Activated CD8-positive, alpha-beta memory T cell treated with anti-CD3 and anti-CD28 coated beads, Interleukin-2, amount 10 ng/mL, durations not matched to agents 7 days and 5 days (primary cell): ENCODE measurements at regions not wholly inside any gene's neighbourhood (a gene's known extent, or its start where the extent isn't known, plus 50 kb on each side); places are given as distances from the start of the nearest gene placed in this dataset.

Experiments
- ATAC-seq: fragments of 150-1000 bp; cut with Tn5 transposase; one replicate; pipeline ENCODE4 v1.10.0; 2021; ENCODE audit warnings: moderate library complexity
- CTCF ChIA-PET: fragments of 350-600 bp; sonication (Branson Sonifier 250); formaldehyde crosslinking; loops from one replicate; lab custom pipeline; 2021; ENCODE audit warnings: antibody characterized with exemption; lab: Charles Lee
- DNase-seq: peaks from one replicate; pipeline ENCODE4 v3.0.0-alpha.2; 2020
- H3K27ac Mint-ChIP-seq: one replicate; pipeline ENCODE4 v1.8.0; 2021; ENCODE audit warnings: mild to moderate bottlenecking, mixed read lengths
- H3K27me3 Mint-ChIP-seq: one replicate; pipeline ENCODE4 v1.8.0; 2021; ENCODE audit warnings: mixed read lengths
- H3K36me3 Mint-ChIP-seq: one replicate; pipeline ENCODE4 v1.8.0; 2021; ENCODE audit warnings: mild to moderate bottlenecking, mixed read lengths
- H3K4me1 Mint-ChIP-seq: one replicate; pipeline ENCODE4 v1.8.0; 2021; ENCODE audit warnings: mixed read lengths
- H3K4me3 Mint-ChIP-seq: one replicate; pipeline ENCODE4 v1.8.0; 2021; ENCODE audit warnings: mild to moderate bottlenecking, moderate library complexity, mixed read lengths
- H3K9me3 Mint-ChIP-seq: one replicate; pipeline ENCODE4 v1.8.0; 2022; ENCODE audit warnings: low read depth, mixed read lengths

GRCh38 chr11:86749821-86750401, 50.4 kb upstream of the PRSS23 start:
- CTCF ChIA-PET = no interaction called here
- peaks cover 27% of the 10 kb centered on the region for H3K27me3 Mint-ChIP-seq
- H3K36me3 Mint-ChIP-seq = no peaks in the 10 kb centered on the region
- H3K9me3 Mint-ChIP-seq = no peaks in the 10 kb centered on the region
- ATAC-seq = no peak
- DNase-seq = no peak
- H3K27ac Mint-ChIP-seq = no peak overlapping the region
- H3K4me1 Mint-ChIP-seq = no peaks in the 10 kb centered on the region
- no peak overlapping the region for H3K4me3 Mint-ChIP-seq

DNA sequence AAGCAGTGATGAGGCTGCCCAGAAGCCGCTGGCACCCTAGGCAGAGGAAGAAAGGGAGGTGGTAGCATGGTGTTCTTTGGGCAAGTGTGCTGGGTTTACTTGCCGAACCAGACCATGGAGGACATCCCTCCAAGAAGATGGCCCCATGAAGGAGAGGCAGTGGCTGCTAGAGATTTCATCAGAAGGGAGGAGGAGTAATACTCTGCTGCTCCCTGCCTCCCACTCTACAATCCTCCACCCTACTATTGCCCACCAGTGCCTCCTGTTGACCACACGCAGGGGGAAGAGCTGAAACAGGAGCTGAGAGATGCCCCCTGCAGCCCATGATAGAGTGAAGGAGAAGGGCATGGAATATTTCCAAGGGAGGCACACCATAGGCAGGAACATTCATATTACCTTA, 51.0 kb upstream of the PRSS23 start:
- Mint-ChIP-seq H3K4me1 (no peaks in the 10 kb centered on the region), H3K27me3 (peaks cover 29% of the 10 kb centered on the region), H3K36me3 (no peaks in the 10 kb centered on the region), H3K9me3 (no peaks in the 10 kb centered on the region), H3K4me3 (no peak overlapping the region), H3K27ac (no peak overlapping the region)
- CTCF ChIA-PET = no interaction called here
- no peak for ATAC-seq
- DNase-seq = no peak

DNA sequence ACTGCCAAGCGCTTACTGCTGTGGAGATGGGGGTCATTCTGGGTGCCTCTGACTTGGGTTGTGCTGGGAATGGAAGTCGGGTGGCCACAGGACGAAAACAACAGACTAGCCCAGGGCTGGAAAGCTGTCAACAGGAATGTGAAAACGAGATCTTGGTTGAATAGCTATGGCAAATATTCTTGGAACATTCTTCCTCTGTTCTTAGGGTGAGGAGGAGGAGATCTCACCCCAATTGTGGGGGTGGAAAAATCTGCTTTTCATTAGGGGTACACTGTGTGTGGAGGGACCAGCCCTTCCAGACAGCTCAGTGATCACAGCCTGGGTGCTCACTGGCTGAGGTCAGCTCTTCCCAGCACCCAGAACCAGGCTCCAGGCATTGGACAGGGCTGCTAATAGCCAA, 52.0 kb upstream of the PRSS23 start:
- H3K4me3 Mint-ChIP-seq = no peak overlapping the region
- ATAC-seq (no peak), DNase-seq (no peak)
- H3K27me3 Mint-ChIP-seq = peaks cover 29% of the 10 kb centered on the region
- no peak overlapping the region for H3K27ac Mint-ChIP-seq
- CTCF ChIA-PET = no interaction called here
- peaks cover 6% of the 10 kb centered on the region for H3K4me1 Mint-ChIP-seq
- H3K9me3 Mint-ChIP-seq = no peaks in the 10 kb centered on the region
- no peaks in the 10 kb centered on the region for H3K36me3 Mint-ChIP-seq

- CTCF ChIA-PET = interaction anchor here (1.3 kb wide), 1 partner anchor 20 kb away, joined by 3 read pairs; no protein-coding TSS in a partner anchor
- no peaks in the 10 kb centered on the region for H3K9me3 Mint-ChIP-seq
- ATAC-seq = no peak
Measured at GRCh38 chr11:86747801-86748200, 52.5 kb upstream of the PRSS23 start.

GRCh38 chr11:86746514-86746913, 53.8 kb upstream of the PRSS23 start:
- Mint-ChIP-seq H3K27ac (no peak overlapping the region), H3K27me3 (peaks cover 23% of the 10 kb centered on the region), H3K9me3 (no peaks in the 10 kb centered on the region), H3K4me3 (no peak overlapping the region), H3K4me1 (peaks cover 7% of the 10 kb centered on the region), H3K36me3 (no peaks in the 10 kb centered on the region)
- ATAC-seq = no peak
- no peak for DNase-seq
- CTCF ChIA-PET = interaction anchor here (1.3 kb wide), 1 partner anchor 19 kb away, joined by 3 read pairs; no protein-coding TSS in a partner anchor

More at GRCh38 chr11:86747801-86748200, 52.5 kb upstream of the PRSS23 start:
- Mint-ChIP-seq H3K36me3 (no peaks in the 10 kb centered on the region), H3K4me3 (no peak overlapping the region), H3K4me1 (peaks cover 7% of the 10 kb centered on the region), H3K27ac (no peak overlapping the region), H3K27me3 (peaks cover 29% of the 10 kb centered on the region)
- DNase-seq = no peak

DNA sequence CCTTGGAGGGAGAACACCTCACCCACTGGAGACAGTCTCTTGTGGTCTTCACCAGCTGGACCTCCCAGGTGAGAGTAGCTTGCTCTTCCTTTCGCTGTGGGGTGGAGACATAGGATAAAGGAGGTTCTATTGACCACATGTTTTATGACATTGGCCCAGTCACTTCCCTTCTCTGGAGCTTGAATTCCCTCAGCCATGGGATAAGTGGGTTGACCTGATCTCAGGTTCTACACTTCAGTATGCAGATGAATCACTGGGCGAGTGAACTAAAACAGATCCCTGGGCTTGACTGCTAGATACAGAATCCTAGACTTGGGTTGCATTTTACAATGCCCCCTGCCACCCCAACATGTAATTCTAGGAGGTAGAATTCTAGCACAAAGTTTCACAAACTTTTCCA, 54.8 kb upstream of the PRSS23 start:
- Mint-ChIP-seq H3K9me3 (no peaks in the 10 kb centered on the region), H3K4me1 (peaks cover 7% of the 10 kb centered on the region), H3K27ac (no peak overlapping the region), H3K36me3 (no peaks in the 10 kb centered on the region), H3K4me3 (no peak overlapping the region), H3K27me3 (peaks cover 17% of the 10 kb centered on the region)
- no peak for DNase-seq
- CTCF ChIA-PET = no interaction called here
- no peak for ATAC-seq

DNA sequence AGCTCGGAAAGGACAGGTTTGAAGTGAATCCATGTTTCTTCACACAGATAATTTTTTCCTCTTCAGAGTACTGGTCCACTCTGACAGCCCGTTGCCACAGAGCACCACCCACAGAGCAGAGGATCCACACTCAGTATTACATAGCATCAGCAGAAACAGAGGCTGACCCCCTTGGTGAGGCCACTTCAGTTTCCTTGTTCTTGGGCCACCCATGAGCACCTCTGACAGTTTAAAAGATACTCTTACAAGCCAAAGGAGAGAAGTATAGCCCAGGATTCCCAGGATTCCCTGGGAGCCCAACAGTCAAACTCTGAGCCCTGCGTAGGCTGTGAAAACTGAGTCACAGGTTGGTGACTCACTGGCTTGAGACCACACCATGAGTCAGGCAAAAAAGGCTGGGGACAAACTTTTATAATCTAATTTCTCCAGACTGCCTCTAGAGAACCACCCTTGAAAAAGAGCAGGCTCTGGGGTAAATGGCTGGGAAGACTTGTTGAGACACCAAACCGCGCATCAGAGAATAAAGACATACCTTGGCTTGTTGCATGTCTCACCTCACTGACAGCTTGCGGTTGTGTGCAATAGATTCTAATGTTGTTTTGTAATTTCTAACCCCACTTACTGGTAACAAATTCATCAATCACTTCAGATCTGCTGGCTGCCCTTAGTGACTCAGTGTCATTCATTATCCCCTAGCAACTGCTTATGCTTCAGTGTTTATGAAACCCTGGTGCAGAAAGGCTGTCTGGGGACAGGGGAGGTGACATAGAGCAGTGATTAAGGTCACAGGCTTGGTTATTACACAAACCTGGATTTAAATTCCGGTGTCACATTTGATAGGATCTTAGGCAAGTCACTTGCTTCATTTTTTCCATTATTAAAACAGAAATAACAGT, 56.9 kb upstream of the PRSS23 start:
- ATAC-seq (peak; percentile 77), DNase-seq (peak; percentile 57)
- Mint-ChIP-seq H3K4me3 (no peak overlapping the region), H3K27ac (peak overlapping the region; percentile 0), H3K4me1 (peaks cover 10% of the 10 kb centered on the region), H3K9me3 (no peaks in the 10 kb centered on the region), H3K27me3 (peaks cover 13% of the 10 kb centered on the region), H3K36me3 (no peaks in the 10 kb centered on the region)
- CTCF ChIA-PET = no interaction called here

- ATAC-seq = no peak
- Mint-ChIP-seq H3K4me1 (peaks cover 10% of the 10 kb centered on the region), H3K9me3 (no peaks in the 10 kb centered on the region), H3K4me3 (no peak overlapping the region), H3K27ac (no peak overlapping the region), H3K36me3 (no peaks in the 10 kb centered on the region), H3K27me3 (peaks cover 12% of the 10 kb centered on the region)
- no peak for DNase-seq
- CTCF ChIA-PET = no interaction called here
Measured at GRCh38 chr11:86741839-86742805, 58.2 kb upstream of the PRSS23 start.

GRCh38 chr11:86741484-86741835, 58.9 kb upstream of the PRSS23 start:
- H3K27me3 Mint-ChIP-seq = peaks cover 15% of the 10 kb centered on the region
- CTCF ChIA-PET = no interaction called here
- no peak for DNase-seq
- no peaks in the 10 kb centered on the region for H3K36me3 Mint-ChIP-seq
- H3K27ac Mint-ChIP-seq = no peak overlapping the region
- H3K4me1 Mint-ChIP-seq = peaks cover 10% of the 10 kb centered on the region
- no peaks in the 10 kb centered on the region for H3K9me3 Mint-ChIP-seq
- ATAC-seq = no peak
- no peak overlapping the region for H3K4me3 Mint-ChIP-seq

- Mint-ChIP-seq H3K9me3 (no peaks in the 10 kb centered on the region), H3K27ac (no peak overlapping the region), H3K4me1 (peaks cover 10% of the 10 kb centered on the region), H3K4me3 (no peak overlapping the region), H3K27me3 (peaks cover 15% of the 10 kb centered on the region), H3K36me3 (no peaks in the 10 kb centered on the region)
- DNase-seq (no peak), ATAC-seq (no peak)
- CTCF ChIA-PET = no interaction called here
Measured at GRCh38 chr11:86740628-86741483, 59.5 kb upstream of the PRSS23 start.

- no peaks in the 10 kb centered on the region for H3K9me3 Mint-ChIP-seq
- H3K27ac Mint-ChIP-seq = no peak overlapping the region
- CTCF ChIA-PET = no interaction called here
- ATAC-seq (no peak), DNase-seq (no peak)
- no peaks in the 10 kb centered on the region for H3K36me3 Mint-ChIP-seq
- H3K4me1 Mint-ChIP-seq = peaks cover 7% of the 10 kb centered on the region
- H3K27me3 Mint-ChIP-seq = peaks cover 6% of the 10 kb centered on the region
- H3K4me3 Mint-ChIP-seq = no peak overlapping the region
Measured at GRCh38 chr11:86738568-86738967, 61.8 kb upstream of the PRSS23 start.

GRCh38 chr11:86737737-86738136, 62.6 kb upstream of the PRSS23 start:
- DNase-seq = no peak
- CTCF ChIA-PET = no interaction called here
- Mint-ChIP-seq H3K4me1 (peaks cover 3% of the 10 kb centered on the region), H3K36me3 (no peaks in the 10 kb centered on the region), H3K27ac (no peak overlapping the region), H3K9me3 (no peaks in the 10 kb centered on the region), H3K27me3 (peaks cover 6% of the 10 kb centered on the region), H3K4me3 (no peak overlapping the region)
- ATAC-seq = no peak
